ENCODE measurements at regions not wholly inside any gene's neighbourhood (a gene's known extent, or its start where the extent isn't known, plus 50 kb on each side); places are given as distances from the start of the nearest gene placed in this dataset.

DNA sequence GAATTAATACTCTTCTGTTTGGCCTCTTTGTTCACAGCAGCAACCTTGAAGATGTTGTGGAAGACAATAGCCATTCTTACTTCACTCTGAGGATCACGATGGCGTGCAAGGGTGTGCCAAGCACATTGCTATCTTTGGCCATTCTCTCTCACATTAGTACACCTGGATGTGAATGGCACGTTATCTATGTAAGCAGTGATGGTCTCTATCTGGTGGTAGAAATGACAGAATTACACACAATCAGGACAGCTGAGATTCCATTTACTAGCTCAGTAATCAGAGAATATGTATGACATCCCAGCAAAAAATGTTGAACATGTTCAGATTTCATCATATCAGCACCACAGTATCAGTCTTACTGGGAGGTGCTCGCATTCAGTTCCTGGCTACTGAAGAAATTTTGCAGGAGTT lies 116.2 kb downstream of the LCA5 start:
- H3K9me3 ChIP-seq (ENCODE audit: low read depth, low read length) = no peaks in the 10 kb centered on the region
- H3K27me3 ChIP-seq (ENCODE audit: insufficient read depth, low read length) = no peaks in the 10 kb centered on the region
- H3K4me1 ChIP-seq (ENCODE audit: insufficient read depth, low read length) = peaks cover 17% of the 10 kb centered on the region
- no peaks in the 10 kb centered on the region for H3K36me3 ChIP-seq (ENCODE audit: insufficient read depth, low read length)
- H3K79me2 ChIP-seq (ENCODE audit: insufficient read depth, low read length) = no peaks in the 10 kb centered on the region
- H4K20me1 ChIP-seq (ENCODE audit: insufficient read depth, low read length) = no peaks in the 10 kb centered on the region
- H3K4me3 ChIP-seq (ENCODE audit: insufficient read depth, low read length) = no peak overlapping the region
- no peak overlapping the region for H3K4me2 ChIP-seq (ENCODE audit: insufficient read depth, low read length)
- DNase-seq (ENCODE audit: insufficient read length, low spot score, missing footprints) = no peak
- no peak overlapping the region for H2AFZ ChIP-seq (ENCODE audit: low read length)
- H3K27ac ChIP-seq (ENCODE audit: low read depth, low read length) = no peak overlapping the region
- no peak for TF ChIP-seq CTCF (IDR thresholded peaks at IDR 0.05; ENCODE audit: extremely low read depth, low read depth, low read length)

DNA sequence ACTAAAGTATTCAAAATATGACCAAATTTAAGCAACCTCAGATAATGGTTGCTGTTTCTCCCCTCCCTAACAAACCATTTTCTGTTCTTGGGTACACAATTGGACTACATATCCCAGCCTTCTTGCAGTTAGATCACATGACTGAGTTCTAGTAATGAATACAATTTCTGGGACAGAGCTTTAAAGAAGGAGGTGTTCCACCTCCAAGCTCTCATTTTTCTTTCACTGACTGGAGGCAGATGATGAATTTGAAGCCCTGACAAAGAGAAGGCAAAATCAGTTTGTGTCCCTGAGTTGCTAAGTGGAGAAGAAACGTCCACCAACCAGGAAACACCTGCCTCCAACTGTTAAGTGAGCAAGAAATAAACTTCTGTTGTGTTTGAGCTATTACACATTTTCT lies 117.2 kb downstream of the LCA5 start:
- peaks cover 17% of the 10 kb centered on the region for H3K4me1 ChIP-seq (ENCODE audit: insufficient read depth, low read length)
- no peak overlapping the region for H3K27ac ChIP-seq (ENCODE audit: low read depth, low read length)
- H3K4me2 ChIP-seq (ENCODE audit: insufficient read depth, low read length) = no peak overlapping the region
- DNase-seq (ENCODE audit: insufficient read length, low spot score, missing footprints) = no peak
- H3K4me3 ChIP-seq (ENCODE audit: insufficient read depth, low read length) = no peak overlapping the region
- no peaks in the 10 kb centered on the region for H3K9me3 ChIP-seq (ENCODE audit: low read depth, low read length)
- TF ChIP-seq CTCF (IDR thresholded peaks at IDR 0.05; ENCODE audit: extremely low read depth, low read depth, low read length) = no peak
- H4K20me1 ChIP-seq (ENCODE audit: insufficient read depth, low read length) = no peaks in the 10 kb centered on the region
- H3K79me2 ChIP-seq (ENCODE audit: insufficient read depth, low read length) = no peaks in the 10 kb centered on the region
- no peaks in the 10 kb centered on the region for H3K27me3 ChIP-seq (ENCODE audit: insufficient read depth, low read length)
- no peaks in the 10 kb centered on the region for H3K36me3 ChIP-seq (ENCODE audit: insufficient read depth, low read length)
- H2AFZ ChIP-seq (ENCODE audit: low read length) = no peak overlapping the region

DNA sequence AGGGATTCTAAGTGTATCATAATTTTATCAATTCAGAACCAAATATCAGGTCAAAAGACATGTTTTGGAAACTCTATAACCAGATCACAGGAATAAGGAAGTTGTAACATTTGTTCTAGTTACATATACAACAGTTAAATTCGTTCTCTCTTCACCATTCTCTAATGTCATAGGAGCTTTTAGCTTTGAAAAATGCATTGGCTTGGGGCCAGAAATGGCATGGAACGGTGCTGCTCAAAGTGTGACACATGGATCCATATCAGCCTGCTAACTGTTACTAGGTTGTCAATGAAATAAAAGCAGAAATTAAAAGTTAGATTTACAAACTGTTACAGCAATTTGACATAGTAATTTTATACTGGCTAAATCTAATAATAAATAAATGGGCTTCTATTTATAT lies 120.3 kb downstream of the LCA5 start:
- Histone ChIP-seq H3K4me3 (ENCODE audit: insufficient read depth, low read length) (no peak overlapping the region), H3K36me3 (ENCODE audit: insufficient read depth, low read length) (no peaks in the 10 kb centered on the region), H3K79me2 (ENCODE audit: insufficient read depth, low read length) (no peaks in the 10 kb centered on the region), H3K27me3 (ENCODE audit: insufficient read depth, low read length) (no peaks in the 10 kb centered on the region), H3K4me1 (ENCODE audit: insufficient read depth, low read length) (peaks cover 11% of the 10 kb centered on the region), H3K9me3 (ENCODE audit: low read depth, low read length) (no peaks in the 10 kb centered on the region), H4K20me1 (ENCODE audit: insufficient read depth, low read length) (no peaks in the 10 kb centered on the region), H3K27ac (ENCODE audit: low read depth, low read length) (no peak overlapping the region), H2AFZ (ENCODE audit: low read length) (no peak overlapping the region), H3K4me2 (ENCODE audit: insufficient read depth, low read length) (no peak overlapping the region)
- no peak for DNase-seq (ENCODE audit: insufficient read length, low spot score, missing footprints)
- TF ChIP-seq CTCF (IDR thresholded peaks at IDR 0.05; ENCODE audit: extremely low read depth, low read depth, low read length) = no peak

- H3K4me2 ChIP-seq (ENCODE audit: insufficient read depth, low read length) = no peak overlapping the region
- H2AFZ ChIP-seq (ENCODE audit: low read length) = no peak overlapping the region
- no peaks in the 10 kb centered on the region for H3K79me2 ChIP-seq (ENCODE audit: insufficient read depth, low read length)
- TF ChIP-seq CTCF (IDR thresholded peaks at IDR 0.05; ENCODE audit: extremely low read depth, low read depth, low read length) = no peak
- no peaks in the 10 kb centered on the region for H3K4me1 ChIP-seq (ENCODE audit: insufficient read depth, low read length)
- DNase-seq (ENCODE audit: insufficient read length, low spot score, missing footprints) = no peak
- H4K20me1 ChIP-seq (ENCODE audit: insufficient read depth, low read length) = no peaks in the 10 kb centered on the region
- H3K27me3 ChIP-seq (ENCODE audit: insufficient read depth, low read length) = no peaks in the 10 kb centered on the region
- H3K36me3 ChIP-seq (ENCODE audit: insufficient read depth, low read length) = no peaks in the 10 kb centered on the region
- H3K27ac ChIP-seq (ENCODE audit: low read depth, low read length) = no peak overlapping the region
- no peak overlapping the region for H3K4me3 ChIP-seq (ENCODE audit: insufficient read depth, low read length)
- H3K9me3 ChIP-seq (ENCODE audit: low read depth, low read length) = no peaks in the 10 kb centered on the region
Measured at GRCh38 chr6:79413562-79414002, 123.6 kb downstream of the LCA5 start.

Measured in osteoblast (primary cell).